ENCODE measurements at regions not wholly inside any gene's neighbourhood (a gene's known extent, or its start where the extent isn't known, plus 50 kb on each side); places are given as distances from the start of the nearest gene placed in this dataset.

- TF ChIP-seq ZFP30 (CRISPR knock-in tag; IDR thresholded peaks at IDR 0.05) (no peak), ESRRG (CRISPR knock-in tag; IDR thresholded peaks at IDR 0.05) (no peak), ZNF8 (CRISPR knock-in tag; IDR thresholded peaks at IDR 0.05) (no peak), ARNTL (CRISPR knock-in tag; IDR thresholded peaks at IDR 0.05; ENCODE audit: borderline replicate concordance, low read depth) (no peak), GLIS3 (CRISPR knock-in tag; IDR thresholded peaks at IDR 0.05) (no peak), SNAI2 (CRISPR knock-in tag; IDR thresholded peaks at IDR 0.05) (no peak), CREB5 (CRISPR knock-in tag; IDR thresholded peaks at IDR 0.05; ENCODE audit: low read depth) (no peak), PPARA (CRISPR knock-in tag; IDR thresholded peaks at IDR 0.05; ENCODE audit: borderline replicate concordance) (no peak)
- TF ChIP-seq, protein P1, sequence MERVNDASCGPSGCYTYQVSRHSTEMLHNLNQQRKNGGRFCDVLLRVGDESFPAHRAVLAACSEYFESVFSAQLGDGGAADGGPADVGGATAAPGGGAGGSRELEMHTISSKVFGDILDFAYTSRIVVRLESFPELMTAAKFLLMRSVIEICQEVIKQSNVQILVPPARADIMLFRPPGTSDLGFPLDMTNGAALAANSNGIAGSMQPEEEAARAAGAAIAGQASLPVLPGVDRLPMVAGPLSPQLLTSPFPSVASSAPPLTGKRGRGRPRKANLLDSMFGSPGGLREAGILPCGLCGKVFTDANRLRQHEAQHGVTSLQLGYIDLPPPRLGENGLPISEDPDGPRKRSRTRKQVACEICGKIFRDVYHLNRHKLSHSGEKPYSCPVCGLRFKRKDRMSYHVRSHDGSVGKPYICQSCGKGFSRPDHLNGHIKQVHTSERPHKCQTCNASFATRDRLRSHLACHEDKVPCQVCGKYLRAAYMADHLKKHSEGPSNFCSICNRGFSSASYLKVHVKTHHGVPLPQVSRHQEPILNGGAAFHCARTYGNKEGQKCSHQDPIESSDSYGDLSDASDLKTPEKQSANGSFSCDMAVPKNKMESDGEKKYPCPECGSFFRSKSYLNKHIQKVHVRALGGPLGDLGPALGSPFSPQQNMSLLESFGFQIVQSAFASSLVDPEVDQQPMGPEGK (CRISPR knock-in tag; IDR thresholded peaks at IDR 0.05; ENCODE audit: borderline replicate concordance) = no peak
- TF ChIP-seq, protein P2, sequence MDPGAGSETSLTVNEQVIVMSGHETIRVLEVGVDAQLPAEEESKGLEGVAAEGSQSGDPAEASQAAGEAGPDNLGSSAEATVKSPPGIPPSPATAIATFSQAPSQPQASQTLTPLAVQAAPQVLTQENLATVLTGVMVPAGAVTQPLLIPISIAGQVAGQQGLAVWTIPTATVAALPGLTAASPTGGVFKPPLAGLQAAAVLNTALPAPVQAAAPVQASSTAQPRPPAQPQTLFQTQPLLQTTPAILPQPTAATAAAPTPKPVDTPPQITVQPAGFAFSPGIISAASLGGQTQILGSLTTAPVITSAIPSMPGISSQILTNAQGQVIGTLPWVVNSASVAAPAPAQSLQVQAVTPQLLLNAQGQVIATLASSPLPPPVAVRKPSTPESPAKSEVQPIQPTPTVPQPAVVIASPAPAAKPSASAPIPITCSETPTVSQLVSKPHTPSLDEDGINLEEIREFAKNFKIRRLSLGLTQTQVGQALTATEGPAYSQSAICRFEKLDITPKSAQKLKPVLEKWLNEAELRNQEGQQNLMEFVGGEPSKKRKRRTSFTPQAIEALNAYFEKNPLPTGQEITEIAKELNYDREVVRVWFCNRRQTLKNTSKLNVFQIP (CRISPR knock-in tag; IDR thresholded peaks at IDR 0.05; ENCODE audit: borderline replicate concordance, low read depth) = no peak
These were observed 111.1 kb upstream of the GBE1 start for GRCh38 chr3:81872566-81872965.
